ENCODE measurements at regions not wholly inside any gene's neighbourhood (a gene's known extent, or its start where the extent isn't known, plus 50 kb on each side); places are given as distances from the start of the nearest gene placed in this dataset.

DNA sequence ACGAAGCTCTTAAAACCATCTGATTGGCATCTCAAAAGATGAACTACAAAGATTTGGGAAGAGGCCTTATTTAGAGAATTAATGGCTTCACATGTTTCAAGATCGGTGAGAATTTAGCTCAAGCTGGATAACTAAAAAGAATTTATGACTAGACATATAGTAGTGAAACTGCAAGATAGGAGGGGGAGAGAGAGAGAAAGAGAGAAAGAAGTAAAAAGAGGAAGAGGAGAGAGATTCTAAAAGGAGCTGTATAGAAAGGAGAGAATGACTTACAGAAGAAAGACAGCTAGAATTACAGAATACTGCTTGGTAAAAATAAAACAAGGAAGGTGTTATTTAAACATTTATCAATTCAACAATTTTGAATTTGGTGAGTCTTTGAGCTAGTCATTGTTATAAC is 592.3 kb downstream of the SH2D4B start:
- no peak for DNase-seq
- Mint-ChIP-seq H3K27ac (ENCODE audit: unreplicated experiment) (no peak overlapping the region), H3K27me3 (ENCODE audit: unreplicated experiment) (no peaks in the 10 kb centered on the region), H3K4me3 (ENCODE audit: low read depth, unreplicated experiment) (no peak overlapping the region), H3K36me3 (ENCODE audit: insufficient read depth, unreplicated experiment) (no peaks in the 10 kb centered on the region), H3K4me1 (ENCODE audit: low read depth, unreplicated experiment) (peaks cover 17% of the 10 kb centered on the region), H3K9me3 (ENCODE audit: low read depth, unreplicated experiment) (peaks cover 2% of the 10 kb centered on the region)
- TF ChIP-seq, protein P1, sequence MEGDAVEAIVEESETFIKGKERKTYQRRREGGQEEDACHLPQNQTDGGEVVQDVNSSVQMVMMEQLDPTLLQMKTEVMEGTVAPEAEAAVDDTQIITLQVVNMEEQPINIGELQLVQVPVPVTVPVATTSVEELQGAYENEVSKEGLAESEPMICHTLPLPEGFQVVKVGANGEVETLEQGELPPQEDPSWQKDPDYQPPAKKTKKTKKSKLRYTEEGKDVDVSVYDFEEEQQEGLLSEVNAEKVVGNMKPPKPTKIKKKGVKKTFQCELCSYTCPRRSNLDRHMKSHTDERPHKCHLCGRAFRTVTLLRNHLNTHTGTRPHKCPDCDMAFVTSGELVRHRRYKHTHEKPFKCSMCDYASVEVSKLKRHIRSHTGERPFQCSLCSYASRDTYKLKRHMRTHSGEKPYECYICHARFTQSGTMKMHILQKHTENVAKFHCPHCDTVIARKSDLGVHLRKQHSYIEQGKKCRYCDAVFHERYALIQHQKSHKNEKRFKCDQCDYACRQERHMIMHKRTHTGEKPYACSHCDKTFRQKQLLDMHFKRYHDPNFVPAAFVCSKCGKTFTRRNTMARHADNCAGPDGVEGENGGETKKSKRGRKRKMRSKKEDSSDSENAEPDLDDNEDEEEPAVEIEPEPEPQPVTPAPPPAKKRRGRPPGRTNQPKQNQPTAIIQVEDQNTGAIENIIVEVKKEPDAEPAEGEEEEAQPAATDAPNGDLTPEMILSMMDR (IDR thresholded peaks at IDR 0.05; ENCODE audit: unreplicated experiment): no peak
- CTCF ChIA-PET: interaction anchor here (0.6 kb wide), 1 partner anchor 508 kb away, joined by 3 read pairs; no protein-coding TSS in a partner anchor
- no TSS peak for BruUV-seq (replicated peaks)
- intact Hi-C loops (cut with micrococcal nuclease; ENCODE audit: unreplicated experiment): no loop called here

DNA sequence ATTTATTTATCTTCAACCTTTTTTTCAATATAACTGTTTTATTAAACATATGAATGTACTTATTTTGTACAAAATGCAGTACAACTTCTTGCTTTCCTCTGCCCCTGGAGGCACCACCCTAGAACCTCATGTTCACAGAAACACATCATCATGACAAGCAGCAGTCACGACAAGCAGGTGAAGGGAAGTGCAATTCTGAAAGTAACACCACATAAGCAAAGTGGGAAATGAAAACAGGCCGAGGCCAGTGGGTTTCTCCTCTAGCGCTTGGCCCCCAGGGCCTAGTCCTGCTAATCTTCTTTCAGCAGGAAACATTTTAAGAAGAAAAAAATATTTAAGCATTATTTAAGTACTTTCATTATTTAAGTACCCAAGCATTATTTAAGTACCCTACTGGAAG is 598.1 kb downstream of the SH2D4B start:
- CTCF ChIA-PET: no interaction called here
- no peak for DNase-seq
- no peaks in the 10 kb centered on the region for H3K4me1 Mint-ChIP-seq (ENCODE audit: low read depth, unreplicated experiment)
- intact Hi-C loops (cut with micrococcal nuclease; ENCODE audit: unreplicated experiment): no loop called here
- H3K4me3 Mint-ChIP-seq (ENCODE audit: low read depth, unreplicated experiment): no peak overlapping the region
- no TSS peak for BruUV-seq (replicated peaks)
- H3K27ac Mint-ChIP-seq (ENCODE audit: unreplicated experiment): no peak overlapping the region
- TF ChIP-seq, protein P1 (IDR thresholded peaks at IDR 0.05; ENCODE audit: unreplicated experiment): no peak
- H3K27me3 Mint-ChIP-seq (ENCODE audit: unreplicated experiment): no peaks in the 10 kb centered on the region
- H3K9me3 Mint-ChIP-seq (ENCODE audit: low read depth, unreplicated experiment): peaks cover 7% of the 10 kb centered on the region
- H3K36me3 Mint-ChIP-seq (ENCODE audit: insufficient read depth, unreplicated experiment): no peaks in the 10 kb centered on the region

DNA sequence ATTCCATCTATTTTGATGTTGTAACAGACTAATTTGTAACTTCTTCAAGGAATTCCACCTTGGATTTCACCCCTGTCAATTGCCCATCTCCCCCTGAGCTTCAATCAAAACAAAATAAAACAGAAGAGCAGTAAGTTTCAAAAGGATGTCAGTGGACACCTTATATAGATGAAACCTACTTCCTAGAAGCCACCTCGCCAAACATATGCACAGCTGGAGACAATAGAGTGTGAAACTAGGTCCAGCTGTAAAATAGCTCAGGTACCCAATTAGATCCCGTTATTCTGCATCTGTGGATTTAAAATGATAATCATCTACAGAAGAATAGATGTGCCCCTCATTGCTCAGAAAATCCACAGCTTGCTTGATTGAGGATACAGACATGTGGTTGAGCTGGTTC is 598.6 kb downstream of the SH2D4B start:
- Mint-ChIP-seq H3K27me3 (ENCODE audit: unreplicated experiment) (no peaks in the 10 kb centered on the region), H3K27ac (ENCODE audit: unreplicated experiment) (no peak overlapping the region), H3K4me1 (ENCODE audit: low read depth, unreplicated experiment) (no peaks in the 10 kb centered on the region), H3K4me3 (ENCODE audit: low read depth, unreplicated experiment) (no peak overlapping the region), H3K9me3 (ENCODE audit: low read depth, unreplicated experiment) (peaks cover 7% of the 10 kb centered on the region), H3K36me3 (ENCODE audit: insufficient read depth, unreplicated experiment) (no peaks in the 10 kb centered on the region)
- CTCF ChIA-PET: no interaction called here
- TF ChIP-seq, protein P1 (IDR thresholded peaks at IDR 0.05; ENCODE audit: unreplicated experiment): no peak
- intact Hi-C loops (cut with micrococcal nuclease; ENCODE audit: unreplicated experiment): no loop called here
- no peak for DNase-seq
- no TSS peak for BruUV-seq (replicated peaks)

DNA sequence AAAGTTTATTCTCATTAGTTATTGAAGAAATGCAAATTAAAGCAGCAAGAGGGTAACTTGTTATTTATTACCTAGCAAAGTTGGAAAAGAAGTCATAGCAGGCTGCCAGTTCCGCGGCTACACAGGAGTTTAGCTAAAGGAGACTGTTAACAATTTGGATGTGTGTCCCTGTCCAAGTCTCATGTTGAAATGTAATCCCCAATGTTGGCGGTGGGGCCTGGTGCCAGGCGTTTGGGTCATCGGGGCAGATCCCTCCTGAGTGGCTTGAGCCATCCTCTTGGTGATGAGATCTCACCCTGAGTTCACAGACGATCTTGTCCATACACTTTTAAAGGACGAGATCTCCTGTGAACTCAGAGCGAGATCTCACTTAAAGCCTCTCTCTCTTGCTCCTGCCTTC is 608.3 kb downstream of the SH2D4B start:
- Mint-ChIP-seq H3K27ac (ENCODE audit: unreplicated experiment) (no peak overlapping the region), H3K4me3 (ENCODE audit: low read depth, unreplicated experiment) (no peak overlapping the region), H3K36me3 (ENCODE audit: insufficient read depth, unreplicated experiment) (no peaks in the 10 kb centered on the region), H3K27me3 (ENCODE audit: unreplicated experiment) (no peaks in the 10 kb centered on the region), H3K9me3 (ENCODE audit: low read depth, unreplicated experiment) (no peaks in the 10 kb centered on the region), H3K4me1 (ENCODE audit: low read depth, unreplicated experiment) (no peaks in the 10 kb centered on the region)
- intact Hi-C loops (cut with micrococcal nuclease; ENCODE audit: unreplicated experiment): no loop called here
- CTCF ChIA-PET: no interaction called here
- no peak for DNase-seq
- TF ChIP-seq, protein P1 (IDR thresholded peaks at IDR 0.05; ENCODE audit: unreplicated experiment): no peak
- no TSS peak for BruUV-seq (replicated peaks)

DNA sequence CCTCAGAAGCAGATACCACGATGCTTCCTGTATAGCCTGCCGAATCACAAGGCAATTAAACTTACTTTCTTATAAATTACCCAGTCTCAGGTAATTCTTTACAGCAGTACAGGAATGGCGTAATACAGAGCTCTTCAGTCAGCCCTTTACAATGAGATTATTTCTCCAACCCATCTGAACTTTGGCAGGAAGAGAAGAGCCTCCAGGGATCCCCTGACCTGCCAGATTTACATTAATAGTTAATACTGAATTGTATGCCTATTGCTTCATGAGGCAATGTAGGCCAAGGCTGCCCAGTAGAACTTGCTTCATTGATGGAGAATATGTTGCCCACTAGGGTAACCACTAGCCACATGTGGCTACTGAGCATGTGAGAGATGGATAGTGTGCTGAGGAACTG is 608.7 kb downstream of the SH2D4B start:
- no peaks in the 10 kb centered on the region for H3K27me3 Mint-ChIP-seq (ENCODE audit: unreplicated experiment)
- no TSS peak for BruUV-seq (replicated peaks)
- intact Hi-C loops (cut with micrococcal nuclease; ENCODE audit: unreplicated experiment): no loop called here
- no peaks in the 10 kb centered on the region for H3K4me1 Mint-ChIP-seq (ENCODE audit: low read depth, unreplicated experiment)
- DNase-seq: no peak
- H3K36me3 Mint-ChIP-seq (ENCODE audit: insufficient read depth, unreplicated experiment): no peaks in the 10 kb centered on the region
- CTCF ChIA-PET: no interaction called here
- no peaks in the 10 kb centered on the region for H3K9me3 Mint-ChIP-seq (ENCODE audit: low read depth, unreplicated experiment)
- no peak overlapping the region for H3K27ac Mint-ChIP-seq (ENCODE audit: unreplicated experiment)
- TF ChIP-seq, protein P1 (IDR thresholded peaks at IDR 0.05; ENCODE audit: unreplicated experiment): no peak
- H3K4me3 Mint-ChIP-seq (ENCODE audit: low read depth, unreplicated experiment): no peak overlapping the region
